ENCODE measurements at regions not wholly inside any gene's neighbourhood (a gene's known extent, or its start where the extent isn't known, plus 50 kb on each side); places are given as distances from the start of the nearest gene placed in this dataset.
"Not testable (repeated sequence)": the region's sequence is repeated elsewhere in the genome, so short reads cannot be mapped to it uniquely, and the experiment has no call there.

- Histone ChIP-seq H3K27ac (no peak overlapping the region), H3K4me1 (no peaks in the 10 kb centered on the region), H3K36me3 (no peaks in the 10 kb centered on the region), H3K27me3 (no peaks in the 10 kb centered on the region), H3K9me3 (no peaks in the 10 kb centered on the region), H3K4me3 (no peak overlapping the region)
- ATAC-seq (ENCODE audit: low FRiP score in 2 of 2) (no peak), DNase-seq (no peak)
- no peak for TF ChIP-seq POLR2A (IDR thresholded peaks at IDR 0.05)
- TF ChIP-seq CTCF (IDR thresholded peaks at IDR 0.05) = no peak
- no peak for TF ChIP-seq EP300 (IDR thresholded peaks at IDR 0.05)
- no peak for TF ChIP-seq POLR2AphosphoS5 (IDR thresholded peaks at IDR 0.05)
- WGBS, 2 donors = 63 to 65% methylated on average over 6 of the region's 6 CpGs
These were observed 645.7 kb upstream of the DPP6 start for GRCh38 chr7:153406486-153406872.

GRCh38 chr7:153407291-153408046, 644.7 kb upstream of the DPP6 start:
- WGBS, 2 donors = 90 to 94% methylated on average over 4 of the region's 4 CpGs
- Histone ChIP-seq H3K4me1 (no peaks in the 10 kb centered on the region), H3K36me3 (no peaks in the 10 kb centered on the region), H3K27me3 (no peaks in the 10 kb centered on the region), H3K9me3 (no peaks in the 10 kb centered on the region), H3K27ac (no peak overlapping the region), H3K4me3 (no peak overlapping the region)
- TF ChIP-seq EP300 (IDR thresholded peaks at IDR 0.05) (no peak), POLR2AphosphoS5 (IDR thresholded peaks at IDR 0.05) (no peak), CTCF (IDR thresholded peaks at IDR 0.05) (no peak), POLR2A (IDR thresholded peaks at IDR 0.05) (no peak)
- DNase-seq (no peak), ATAC-seq (ENCODE audit: low FRiP score in 2 of 2) (no peak)

GRCh38 chr7:153408360-153409335, 643.5 kb upstream of the DPP6 start:
- Histone ChIP-seq H3K4me3 (no peak overlapping the region), H3K4me1 (no peaks in the 10 kb centered on the region), H3K36me3 (no peaks in the 10 kb centered on the region), H3K27me3 (no peaks in the 10 kb centered on the region), H3K9me3 (peaks cover 0 to 10% (median 0%) of the 10 kb centered on the region in 4 donors), H3K27ac (no peak overlapping the region)
- 86% methylated on average over 3 of the region's 3 CpGs for WGBS, 2 donors
- no peak for ATAC-seq (ENCODE audit: low FRiP score in 2 of 2)
- DNase-seq = no peak
- TF ChIP-seq POLR2AphosphoS5 (IDR thresholded peaks at IDR 0.05) = no peak
- no peak for TF ChIP-seq EP300 (IDR thresholded peaks at IDR 0.05)
- TF ChIP-seq POLR2A (IDR thresholded peaks at IDR 0.05) = no peak

GRCh38 chr7:153409567-153410342, 642.4 kb upstream of the DPP6 start:
- not testable (repeated sequence) for H3K27ac ChIP-seq; DNase-seq; H3K4me3 ChIP-seq; H3K36me3 ChIP-seq; H3K4me1 ChIP-seq; ATAC-seq (ENCODE audit: low FRiP score in 2 of 2); H3K27me3 ChIP-seq
- H3K9me3 ChIP-seq = peaks cover 0 to 11% (median 0%) of the 10 kb centered on the region in 4 donors
- 81 to 90% methylated on average over 9 to 10 of the region's 10 CpGs for WGBS, 2 donors

- 90 to 94% methylated on average over 18 of the region's 18 CpGs for WGBS, 2 donors
- H3K9me3 ChIP-seq = peaks cover 0 to 11% (median 0%) of the 10 kb centered on the region in 4 donors
- not testable (repeated sequence) for DNase-seq; H3K36me3 ChIP-seq; H3K4me3 ChIP-seq; H3K27me3 ChIP-seq; H3K4me1 ChIP-seq; ATAC-seq (ENCODE audit: low FRiP score in 2 of 2); H3K27ac ChIP-seq
These were observed 641.1 kb upstream of the DPP6 start for GRCh38 chr7:153410997-153411642.

- not testable (repeated sequence) for H3K36me3 ChIP-seq; ATAC-seq (ENCODE audit: low FRiP score in 2 of 2); H3K4me1 ChIP-seq; H3K27ac ChIP-seq; H3K27me3 ChIP-seq; H3K4me3 ChIP-seq
- 94 to 95% methylated on average over 20 to 25 of the region's 26 CpGs for WGBS, 2 donors
- peak in 1 of 2 donors; percentile 68 for DNase-seq
- peaks cover 0 to 11% (median 0%) of the 10 kb centered on the region in 4 donors for H3K9me3 ChIP-seq
These were observed 639.9 kb upstream of the DPP6 start for GRCh38 chr7:153412114-153412823.

- not testable (repeated sequence) for ATAC-seq (ENCODE audit: low FRiP score in 2 of 2); H3K36me3 ChIP-seq; H3K4me1 ChIP-seq; H3K4me3 ChIP-seq; H3K27me3 ChIP-seq; H3K27ac ChIP-seq
- peak in 1 of 2 donors; percentile 44 for DNase-seq
- WGBS, 2 donors = 94 to 96% methylated on average over 16 of the region's 16 CpGs
- H3K9me3 ChIP-seq = peaks cover 0 to 11% (median 0%) of the 10 kb centered on the region in 4 donors
These were observed 639.4 kb upstream of the DPP6 start for GRCh38 chr7:153412824-153413198.
